A673 (cell line): ENCODE measurements at regions not wholly inside any gene's neighbourhood (a gene's known extent, or its start where the extent isn't known, plus 50 kb on each side); places are given as distances from the start of the nearest gene placed in this dataset.

ENCODE experiments used
- CTCF ChIP-seq: fragments of 300-800, 200-600 bp; sonication (generic); conservative IDR thresholded peaks from 2 replicates; pipeline ENCODE4 v1.5.1; 2017; ENCODE audit warnings: low read depth, mild to moderate bottlenecking, antibody characterized with exemption, low read length, moderate library complexity, mixed read lengths
- EZH2 ChIP-seq: fragments of 200-600 bp; sonication (generic); IDR thresholded peaks from 2 replicates; pipeline ENCODE4 v1.6.1; 2017; ENCODE audit warnings: borderline replicate concordance, low read depth, mild to moderate bottlenecking, mixed read lengths, antibody characterized with exemption, low read length; ENCODE audit not compliant: poor library complexity, severe bottlenecking

GRCh38 chr18:65661391-65661790 lies 89.4 kb upstream of the CDH7 start:
- TF ChIP-seq CTCF (no peak), EZH2 (no peak)
